Sigmoid colon (tissue), 6 donors: ENCODE measurements at regions not wholly inside any gene's neighbourhood (a gene's known extent, or its start where the extent isn't known, plus 50 kb on each side); places are given as distances from the start of the nearest gene placed in this dataset.

ENCODE experiments used
- DNase-seq: peaks from one replicate; pipeline ENCODE4 v3.0.0-alpha.2; 2019
- H3K27ac ChIP-seq, 4 donors: fragments of 200-600 bp; sonication (generic); one replicate each; pipeline ENCODE4 v1.5.1; 2016 to 2019; ENCODE audit warnings: mild to moderate bottlenecking in 1 of 4
- H3K27me3 ChIP-seq, 3 donors: fragments of 200-600 bp; sonication (generic); one replicate each; pipeline ENCODE4 v1.5.1; 2019; ENCODE audit warnings: mild to moderate bottlenecking in 1 of 3
- H3K36me3 ChIP-seq, 4 donors: fragments of 200-600 bp; sonication (generic); one replicate each; pipeline ENCODE4 v1.5.1; 2016 to 2019
- H3K4me1 ChIP-seq, 4 donors: fragments of 200-600 bp; sonication (generic); one replicate each; pipeline ENCODE4 v1.5.1; 2017 to 2019
- H3K4me3 ChIP-seq, 4 donors: fragments of 200-600 bp; sonication (generic); one replicate each; pipeline ENCODE4 v1.5.1; 2017 to 2019; ENCODE audit warnings: mild to moderate bottlenecking in 2 of 4, moderate library complexity in 1 of 4
- H3K9me3 ChIP-seq, 4 donors: fragments of 200-600 bp in 3 of 4; sonication (generic) in 3 of 4; one replicate each; pipeline versions ENCODE4 v1.5.1 to v1.6.1; 2013 to 2019
- CTCF ChIP-seq, 4 experiments: fragments of 450-650 bp in 3 of 4; fragments of 200-600 bp in 1 of 4; IDR thresholded peaks; one replicate each; pipeline ENCODE4 v1.5.1; 2016 to 2019; ENCODE audit warnings: antibody characterized with exemption in 4 of 4, mild to moderate bottlenecking in 3 of 4, moderate library complexity in 2 of 4
- EP300 ChIP-seq, 4 donors: sonication (generic); formaldehyde crosslinking; IDR thresholded peaks; one replicate each; pipeline ENCODE4 v1.6.1; 2017; ENCODE audit warnings: antibody characterized with exemption in 4 of 4
- POLR2A ChIP-seq, 2 donors: fragments of 450-650 bp; IDR thresholded peaks; one replicate each; pipeline ENCODE4 v1.6.1; 2016; ENCODE audit warnings: antibody characterized with exemption in 2 of 2, mild to moderate bottlenecking in 2 of 2, moderate library complexity in 2 of 2
- POLR2AphosphoS5 ChIP-seq, 4 donors: sonication (generic); formaldehyde crosslinking; IDR thresholded peaks; one replicate each; pipeline ENCODE4 v1.6.1; 2017; ENCODE audit warnings: antibody characterized with exemption in 4 of 4
- WGBS, 2 donors: extraction: QIAGEN DNeasy Blood & Tissue Kit; methylation state at CpG; one replicate each; pipeline ENCODE4 v1.1.7; 2013; 5-methylcytosine and 5-hydroxymethylcytosine counted together
- intact Hi-C: fragments of 100-400 bp; cut with DNase I; formaldehyde crosslinking; loops from one replicate; pipeline ENCODE4 v1.15.1; 2023
- donor health status: healthy with polysubstance abuse.
- donor health status: healthy.

DNA sequence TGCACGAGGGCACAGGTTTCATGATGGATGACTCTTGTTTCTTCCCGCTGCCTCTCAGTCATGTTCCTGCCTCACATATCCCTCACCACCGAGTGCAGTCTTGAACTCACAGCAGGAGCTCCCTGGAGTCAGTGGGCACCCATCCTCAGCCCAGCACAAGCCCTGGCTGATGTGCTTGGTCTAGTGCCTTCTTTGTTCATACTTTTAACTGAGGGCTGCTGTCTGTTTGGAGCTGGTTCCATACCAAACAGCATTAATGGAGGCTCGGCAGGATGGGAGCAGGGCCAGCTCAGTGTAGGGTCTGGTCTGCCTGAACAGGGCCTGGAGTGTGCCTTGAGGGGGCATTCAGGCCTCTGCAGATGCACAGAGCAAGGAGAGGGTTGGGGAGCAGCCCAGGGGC lies 54.5 kb upstream of the GLI2 start:
- intact Hi-C loops: no loop called here
- H3K4me3 ChIP-seq: no peak overlapping the region
- no peaks in the 10 kb centered on the region for H3K9me3 ChIP-seq
- DNase-seq: peak; percentile 39
- 57 to 66% methylated on average over 4 of the region's 4 CpGs for WGBS, 2 donors
- TF ChIP-seq EP300 (IDR thresholded peaks at IDR 0.05) (no peak), POLR2AphosphoS5 (IDR thresholded peaks at IDR 0.05) (no peak), POLR2A (IDR thresholded peaks at IDR 0.05) (no peak), CTCF (IDR thresholded peaks at IDR 0.05) (no peak)
- H3K4me1 ChIP-seq: peaks cover 0 to 28% (median 25%) of the 10 kb centered on the region in 4 donors
- no peaks in the 10 kb centered on the region for H3K36me3 ChIP-seq
- H3K27ac ChIP-seq: no peak overlapping the region
- peaks cover 0 to 4% (median 0%) of the 10 kb centered on the region in 3 donors for H3K27me3 ChIP-seq

GRCh38 chr2:120681696-120682288 lies 53.9 kb upstream of the GLI2 start:
- Histone ChIP-seq H3K36me3 (no peaks in the 10 kb centered on the region), H3K4me3 (no peak overlapping the region), H3K9me3 (no peaks in the 10 kb centered on the region), H3K4me1 (peaks cover 0 to 28% (median 25%) of the 10 kb centered on the region in 4 donors), H3K27ac (no peak overlapping the region), H3K27me3 (peaks cover 0 to 4% (median 0%) of the 10 kb centered on the region in 3 donors)
- 56 to 81% methylated on average over 11 of the region's 11 CpGs for WGBS, 2 donors
- intact Hi-C loops: no loop called here
- DNase-seq: peak; percentile 57
- TF ChIP-seq EP300 (IDR thresholded peaks at IDR 0.05): no peak
- TF ChIP-seq POLR2AphosphoS5 (IDR thresholded peaks at IDR 0.05): no peak
- TF ChIP-seq POLR2A (IDR thresholded peaks at IDR 0.05): no peak
- no peak for TF ChIP-seq CTCF (IDR thresholded peaks at IDR 0.05)

- WGBS, 2 donors: 67 to 70% methylated on average over 12 of the region's 12 CpGs
- H3K4me1 ChIP-seq: peaks cover 0 to 28% (median 25%) of the 10 kb centered on the region in 4 donors
- H3K36me3 ChIP-seq: no peaks in the 10 kb centered on the region
- H3K27ac ChIP-seq: no peak overlapping the region
- H3K27me3 ChIP-seq: peaks cover 0 to 4% (median 0%) of the 10 kb centered on the region in 3 donors
- H3K4me3 ChIP-seq: no peak overlapping the region
- intact Hi-C loops: no loop called here
- DNase-seq: peak; percentile 40
- no peak for TF ChIP-seq POLR2A (IDR thresholded peaks at IDR 0.05)
- no peak for TF ChIP-seq POLR2AphosphoS5 (IDR thresholded peaks at IDR 0.05)
- no peak for TF ChIP-seq CTCF (IDR thresholded peaks at IDR 0.05)
- TF ChIP-seq EP300 (IDR thresholded peaks at IDR 0.05): no peak
- H3K9me3 ChIP-seq: no peaks in the 10 kb centered on the region
Measured at GRCh38 chr2:120682654-120683053, 53.0 kb upstream of the GLI2 start.

DNA sequence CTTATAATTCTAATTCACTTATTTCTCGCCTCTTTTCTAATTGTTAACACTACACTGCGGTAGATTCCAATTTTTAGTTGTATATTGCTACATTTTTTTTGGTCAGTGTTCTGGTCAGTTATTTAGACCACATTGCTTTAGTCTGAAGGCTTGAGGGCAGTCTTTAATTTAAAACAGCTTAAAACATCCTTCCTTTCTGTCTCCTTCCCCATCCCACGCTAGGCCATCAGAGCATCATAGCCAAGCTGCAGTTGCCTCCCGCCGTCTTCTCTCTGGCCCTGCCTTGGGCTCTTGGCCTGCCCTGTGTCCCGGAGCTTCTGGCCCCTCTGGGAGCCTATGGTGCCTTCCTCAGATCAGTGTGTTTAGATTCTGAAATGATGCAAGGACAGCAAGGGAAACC lies 52.6 kb upstream of the GLI2 start:
- Histone ChIP-seq H3K4me1 (peaks cover 0 to 27% (median 25%) of the 10 kb centered on the region in 4 donors), H3K27ac (peak overlapping the region in 1 of 4 donors; percentile 57), H3K27me3 (peaks cover 0 to 4% (median 0%) of the 10 kb centered on the region in 3 donors), H3K36me3 (no peaks in the 10 kb centered on the region), H3K9me3 (no peaks in the 10 kb centered on the region), H3K4me3 (no peak overlapping the region)
- 83 to 93% methylated on average over 6 of the region's 6 CpGs for WGBS, 2 donors
- intact Hi-C loops: no loop called here
- peak; percentile 26 for DNase-seq
- no peak for TF ChIP-seq POLR2A (IDR thresholded peaks at IDR 0.05)
- TF ChIP-seq EP300 (IDR thresholded peaks at IDR 0.05): no peak
- TF ChIP-seq POLR2AphosphoS5 (IDR thresholded peaks at IDR 0.05): no peak
- no peak for TF ChIP-seq CTCF (IDR thresholded peaks at IDR 0.05)

DNA sequence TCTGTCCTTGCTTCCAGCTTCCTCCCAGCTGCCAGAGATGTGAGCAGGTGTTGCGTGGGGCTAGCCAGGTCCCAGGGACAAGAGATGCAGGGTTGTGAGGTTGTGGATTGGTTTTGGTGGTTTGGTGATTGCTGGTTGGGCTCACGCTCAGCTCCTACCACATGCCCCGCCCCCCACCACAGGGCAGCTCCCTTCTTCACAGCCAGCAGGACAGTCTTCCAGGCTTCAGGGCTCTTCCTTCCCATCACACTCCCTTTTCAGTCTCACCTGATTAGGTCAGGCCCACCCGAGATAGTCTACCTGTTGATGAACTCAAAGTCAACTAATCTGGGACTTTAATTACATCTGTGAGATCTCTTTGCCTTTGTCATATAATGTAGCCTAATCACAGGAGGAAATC lies 52.0 kb upstream of the GLI2 start:
- Histone ChIP-seq H3K4me3 (no peak overlapping the region), H3K27me3 (peaks cover 0 to 4% (median 0%) of the 10 kb centered on the region in 3 donors), H3K36me3 (no peaks in the 10 kb centered on the region), H3K4me1 (peaks cover 0 to 27% (median 24%) of the 10 kb centered on the region in 4 donors), H3K27ac (peak overlapping the region in 3 of 4 donors; percentile 32 to 60 (median 57)), H3K9me3 (no peaks in the 10 kb centered on the region)
- peak; percentile 55 for DNase-seq
- intact Hi-C loops: no loop called here
- TF ChIP-seq POLR2AphosphoS5 (IDR thresholded peaks at IDR 0.05) (no peak), EP300 (IDR thresholded peaks at IDR 0.05) (no peak), POLR2A (IDR thresholded peaks at IDR 0.05) (no peak), CTCF (IDR thresholded peaks at IDR 0.05) (no peak)
- 67 to 83% methylated on average over 4 of the region's 4 CpGs for WGBS, 2 donors
